A172 (cell line): ENCODE measurements at regions not wholly inside any gene's neighbourhood (a gene's known extent, or its start where the extent isn't known, plus 50 kb on each side); places are given as distances from the start of the nearest gene placed in this dataset.

ENCODE experiments used
- DNase-seq: peaks from one replicate; pipeline ENCODE4 v3.0.0-alpha.2; 2015; ENCODE audit warnings: low spot score

DNA sequence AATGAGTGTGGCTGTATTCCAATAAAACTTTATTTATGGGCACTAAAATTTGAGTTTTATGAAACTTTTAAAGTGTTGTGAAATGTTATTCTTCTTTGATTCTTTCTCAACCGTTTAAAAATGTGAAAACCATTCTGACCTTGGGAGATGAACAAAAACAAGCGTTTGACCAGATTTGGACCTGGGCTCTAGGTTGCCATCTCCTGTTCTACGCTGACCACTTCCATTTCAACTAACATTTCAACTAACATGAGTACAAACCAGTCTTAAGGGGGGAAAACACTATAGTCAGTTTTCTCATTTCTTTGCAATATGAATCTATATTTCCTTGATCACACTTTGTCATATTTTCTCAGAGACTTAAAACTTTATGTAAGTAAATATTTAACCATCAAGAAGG lies 118.4 kb upstream of the IRX5 start:
- DNase-seq, result no peak

- no peak for DNase-seq
Observed at GRCh38 chr16:54808890-54809289, 121.8 kb upstream of the IRX5 start.

DNA sequence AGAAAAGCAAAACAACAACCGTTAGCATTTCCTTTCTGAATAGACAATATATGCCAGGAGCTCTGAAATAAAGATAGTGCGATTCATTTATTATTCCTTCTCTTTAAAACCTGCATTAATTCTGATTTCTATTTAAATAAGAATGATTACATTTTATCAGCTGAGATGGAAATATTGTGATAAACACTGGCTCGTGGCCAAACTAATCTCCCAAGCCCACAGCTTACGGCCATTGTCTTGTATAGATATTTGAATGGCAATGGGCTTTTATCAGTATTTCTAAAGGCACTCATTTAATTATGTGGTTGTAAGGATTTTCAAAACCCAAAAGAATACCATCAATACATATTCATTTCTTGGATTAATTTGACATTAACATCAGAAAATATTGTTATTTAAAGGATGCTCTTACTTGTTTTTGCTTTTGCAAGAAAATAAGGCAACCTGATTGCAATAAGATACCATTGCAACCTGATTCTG lies 123.7 kb upstream of the IRX5 start:
- DNase-seq, result no peak

GRCh38 chr16:54806378-54806777 lies 124.3 kb upstream of the IRX5 start:
- no peak for DNase-seq

GRCh38 chr16:54805648-54806047 lies 125.0 kb upstream of the IRX5 start:
- DNase-seq, result no peak

DNA sequence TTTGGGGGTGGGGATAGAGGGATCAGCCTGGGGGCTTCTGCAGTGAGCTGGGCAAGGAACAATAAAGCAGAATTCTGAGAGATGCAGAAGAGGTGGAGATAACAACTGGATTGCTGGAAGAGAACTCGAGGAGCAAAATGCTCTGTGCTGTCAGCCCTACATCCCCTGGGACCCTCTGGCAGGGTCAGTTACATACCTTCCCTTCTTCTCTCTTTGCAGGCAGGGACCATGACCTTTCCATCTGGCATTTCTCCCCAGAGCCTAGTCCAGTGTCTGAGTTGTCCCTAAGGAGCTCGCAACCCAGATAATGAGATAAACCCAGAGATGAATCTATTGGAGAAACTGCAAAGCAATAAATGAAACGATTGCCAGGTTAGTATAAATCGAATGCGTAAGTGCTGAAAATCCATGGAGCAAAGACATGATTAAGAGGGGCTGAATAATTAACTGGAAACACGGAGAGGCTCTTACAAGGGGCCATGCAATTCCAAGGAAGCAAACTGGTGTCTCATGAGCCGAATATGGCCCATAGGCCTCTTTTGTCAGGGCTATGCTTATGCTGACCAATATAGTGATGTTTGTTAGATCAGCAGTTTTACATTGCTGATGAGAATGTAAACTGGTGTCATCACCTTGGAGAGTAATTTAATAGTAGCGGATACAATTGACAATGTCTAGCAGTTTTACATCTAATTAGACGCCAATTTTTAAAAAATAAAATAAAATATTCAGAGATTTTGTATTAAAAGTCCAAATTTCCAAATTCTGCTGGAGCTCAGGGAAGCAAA lies 129.4 kb upstream of the IRX5 start:
- no peak for DNase-seq

DNA sequence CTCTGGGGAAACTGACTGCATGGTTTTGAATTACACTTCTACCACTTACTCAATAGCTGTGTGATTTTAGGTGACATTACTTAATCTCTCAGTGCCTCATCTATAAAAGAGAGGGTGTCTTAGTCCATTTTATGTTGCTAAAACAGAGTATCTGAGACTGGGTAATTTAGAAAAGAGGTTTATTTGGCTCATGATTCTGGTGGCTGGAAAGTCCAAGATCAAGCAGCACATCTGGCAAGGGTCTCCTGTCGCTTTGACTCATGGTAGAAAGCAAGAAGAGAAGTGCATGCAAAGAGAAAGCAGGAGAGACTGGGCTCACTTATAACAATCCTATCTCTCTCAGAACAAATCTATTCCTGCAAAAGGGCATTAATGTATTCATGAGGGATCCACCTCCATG lies 132.4 kb upstream of the IRX5 start:
- no peak for DNase-seq

DNA sequence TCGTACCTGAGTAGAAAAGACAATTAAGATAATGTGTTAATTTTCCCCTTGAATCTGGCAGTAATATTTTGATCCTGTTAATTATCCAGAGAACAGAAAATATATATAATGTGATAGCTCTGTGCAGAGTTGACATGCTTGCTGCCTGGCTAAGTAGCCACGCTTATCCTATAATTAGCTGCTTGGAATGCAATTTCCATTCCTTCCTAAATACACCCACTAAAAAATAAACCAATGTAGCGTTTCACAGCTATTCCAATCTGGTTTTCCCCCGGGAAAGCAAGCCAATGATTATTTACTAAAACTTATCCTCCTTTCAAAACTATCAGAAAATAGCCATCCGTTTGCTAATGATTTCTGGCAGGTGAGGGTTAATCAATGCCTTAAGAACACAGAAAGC lies 134.5 kb upstream of the IRX5 start:
- no peak for DNase-seq

- no peak for DNase-seq
Observed at GRCh38 chr16:54792811-54793210, 137.9 kb upstream of the IRX5 start.

DNA sequence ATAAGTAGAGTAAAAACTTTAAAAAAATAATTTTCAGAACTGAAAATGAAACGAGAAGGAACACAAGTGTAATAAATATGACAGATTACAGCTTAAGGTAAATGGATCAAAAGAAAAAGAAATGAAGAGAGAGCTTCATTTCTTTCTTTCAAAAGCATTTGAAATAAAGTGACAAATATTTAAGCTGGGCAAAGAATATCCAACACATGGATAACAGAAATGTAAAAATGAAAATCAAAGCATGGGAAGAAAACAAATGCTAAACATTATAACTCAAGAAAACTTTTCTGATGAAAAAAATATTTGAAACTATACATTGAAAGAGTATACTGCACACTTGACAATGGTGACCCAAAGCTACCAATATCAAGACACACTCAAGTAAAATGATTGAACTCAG lies 143.6 kb upstream of the IRX5 start:
- no peak for DNase-seq

- DNase-seq, result no peak
Observed at GRCh38 chr16:54783980-54784379, 146.7 kb upstream of the IRX5 start.

DNA sequence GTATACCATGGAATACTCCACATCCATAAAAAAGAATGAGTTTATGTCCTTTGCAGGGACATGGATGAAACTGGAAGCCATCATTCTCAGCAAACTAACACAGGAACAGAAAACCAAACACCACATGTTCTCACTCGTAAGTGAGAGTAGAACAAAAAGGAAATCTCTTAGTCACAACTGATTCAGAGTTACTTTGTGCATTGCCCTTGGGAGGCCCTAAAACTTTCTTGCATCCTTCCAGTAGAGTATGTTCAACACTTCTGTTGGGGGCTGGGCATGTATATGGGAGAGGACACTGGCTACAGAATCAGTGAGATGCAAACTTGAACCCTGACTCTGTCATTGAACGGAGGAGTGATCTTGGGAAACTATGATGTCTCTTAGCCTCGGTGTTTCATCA lies 147.4 kb upstream of the IRX5 start:
- DNase-seq, result no peak

- no peak for DNase-seq
Observed at GRCh38 chr16:54780266-54780665, 150.4 kb upstream of the IRX5 start.

- DNase-seq, result no peak
Observed at GRCh38 chr16:54779549-54779948, 151.1 kb upstream of the IRX5 start.

DNA sequence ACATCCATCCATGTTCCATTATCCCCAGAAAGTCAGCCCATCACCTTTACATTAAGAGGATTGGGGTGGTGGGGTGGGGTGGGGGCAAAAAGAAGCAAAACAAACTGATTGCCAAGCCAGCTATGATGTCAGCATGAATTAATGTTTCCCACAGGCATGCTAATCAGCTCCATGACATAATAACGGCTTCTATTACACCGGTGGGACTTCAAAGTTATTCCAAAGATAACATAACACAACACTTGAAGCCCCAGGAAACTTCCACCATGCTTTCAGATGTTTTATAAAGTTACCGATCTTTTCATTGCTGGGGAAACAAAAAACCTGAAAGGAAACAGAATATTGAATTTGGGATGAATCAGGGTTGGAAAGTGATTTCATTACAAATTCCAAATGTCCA lies 155.9 kb upstream of the IRX5 start:
- no peak for DNase-seq

- DNase-seq, result no peak
Observed at GRCh38 chr16:54772400-54772799, 158.3 kb upstream of the IRX5 start.

DNA sequence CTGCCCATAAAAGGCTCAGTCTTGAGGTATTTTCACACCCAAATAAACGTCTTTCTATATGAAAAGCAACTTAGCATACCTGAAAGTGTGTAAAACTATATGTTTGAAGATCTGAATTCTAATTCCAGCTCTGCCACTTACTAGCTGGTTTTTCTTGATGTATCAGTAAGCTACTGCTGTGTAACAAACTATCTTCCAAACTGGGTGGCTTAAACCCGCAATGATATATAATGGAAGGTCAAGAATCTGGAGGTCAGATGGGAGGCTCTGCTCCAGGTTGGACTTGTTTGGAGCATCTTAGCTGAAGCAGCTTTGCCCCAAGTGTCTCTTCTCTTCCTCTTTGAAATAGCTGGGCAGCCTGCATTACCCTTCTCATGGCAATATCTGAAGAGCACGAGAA lies 164.3 kb upstream of the IRX5 start:
- no peak for DNase-seq

- no peak for DNase-seq
Observed at GRCh38 chr16:54750249-54750648, 180.4 kb upstream of the IRX5 start.

DNA sequence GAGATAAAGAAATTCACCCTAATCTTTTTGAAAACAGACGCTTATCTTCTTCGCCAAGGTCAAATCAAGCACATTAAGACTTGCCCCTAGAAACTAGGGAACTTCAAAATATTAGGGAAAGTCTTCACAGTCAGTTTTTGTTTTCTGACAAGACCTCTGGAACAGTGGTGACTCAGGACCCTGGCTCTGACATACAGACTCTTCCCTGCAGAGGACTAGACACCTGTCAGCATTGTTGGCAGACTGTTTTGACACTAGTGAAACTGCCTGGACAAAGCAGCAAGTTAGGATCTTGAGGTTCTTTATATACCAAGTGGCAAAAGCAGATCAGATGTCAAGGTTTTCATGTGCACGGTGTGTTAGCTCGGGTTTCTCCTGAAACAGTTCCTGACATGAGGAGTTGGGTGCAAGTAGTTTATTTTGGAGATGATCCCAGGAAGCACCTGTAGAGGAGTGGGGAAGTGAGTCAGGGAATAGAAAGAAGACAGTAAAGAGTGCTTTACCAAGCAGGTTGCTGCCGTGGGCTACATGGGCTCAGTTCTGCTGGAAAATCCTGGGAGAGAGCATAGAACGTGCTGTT lies 182.0 kb upstream of the IRX5 start:
- DNase-seq, result no peak

- no peak for DNase-seq
Observed at GRCh38 chr16:54746596-54746995, 184.1 kb upstream of the IRX5 start.

DNA sequence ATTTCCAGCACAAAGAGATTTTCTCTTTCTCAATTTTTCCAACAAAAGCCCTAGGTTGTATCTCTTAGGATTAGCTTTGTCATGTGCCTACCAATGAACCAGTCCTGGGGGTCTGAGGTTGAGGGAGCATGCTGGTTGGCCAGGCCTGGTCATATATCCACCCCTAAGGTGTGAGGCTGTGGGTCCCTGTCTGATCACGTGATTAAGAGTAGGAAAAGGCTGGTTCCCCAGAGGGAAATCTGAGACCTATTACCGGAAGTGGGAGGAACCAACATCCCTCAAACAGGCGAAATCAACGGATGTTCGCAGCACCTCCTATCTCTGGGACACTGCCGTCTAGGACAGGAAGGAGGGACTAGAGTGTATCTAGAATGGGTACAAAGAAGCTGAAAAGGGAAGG lies 185.7 kb upstream of the IRX5 start:
- DNase-seq, result no peak

GRCh38 chr16:54742436-54742835 lies 188.2 kb upstream of the IRX5 start:
- no peak for DNase-seq

GRCh38 chr16:54739381-54739780 lies 191.3 kb upstream of the IRX5 start:
- DNase-seq, result no peak

GRCh38 chr16:54734156-54734555 lies 196.5 kb upstream of the IRX5 start:
- DNase-seq, result no peak
